ENCODE measurements at regions not wholly inside any gene's neighbourhood (a gene's known extent, or its start where the extent isn't known, plus 50 kb on each side); places are given as distances from the start of the nearest gene placed in this dataset.

GRCh38 chr14:51575349-51576116 lies 76.2 kb upstream of the FRMD6 start:
- no peak for DNase-seq (ENCODE audit: low spot score in 2 of 2)
- Histone ChIP-seq H3K27me3 (no peaks in the 10 kb centered on the region), H3K36me3 (no peaks in the 10 kb centered on the region), H3K4me3 (no peak overlapping the region), H3K4me1 (no peaks in the 10 kb centered on the region), H3K27ac (no peak overlapping the region), H3K9me3 (no peaks in the 10 kb centered on the region)
- intact Hi-C loops (cut with DNase I), result no loop called here
- TF ChIP-seq CTCF (IDR thresholded peaks at IDR 0.05), result no peak

DNA sequence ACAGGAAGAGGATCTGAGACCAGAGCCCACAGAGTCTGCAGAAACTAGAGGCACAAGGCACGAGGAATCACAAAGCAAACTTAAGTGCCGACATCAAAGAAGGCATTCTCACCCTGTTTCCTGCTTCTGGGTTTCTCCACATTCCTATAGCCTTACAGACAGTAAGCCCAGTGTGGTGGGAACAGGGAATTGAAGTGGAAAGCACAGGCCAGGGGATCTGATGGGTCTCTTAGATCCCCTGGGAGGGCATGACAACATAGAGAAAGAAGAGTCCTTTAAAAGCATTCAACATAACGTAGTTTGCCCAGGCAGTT lies 75.6 kb upstream of the FRMD6 start:
- intact Hi-C loops (cut with DNase I), result no loop called here
- H3K27ac ChIP-seq, result no peak overlapping the region
- H3K36me3 ChIP-seq, result no peaks in the 10 kb centered on the region
- H3K4me1 ChIP-seq, result no peaks in the 10 kb centered on the region
- no peaks in the 10 kb centered on the region for H3K27me3 ChIP-seq
- no peak for TF ChIP-seq CTCF (IDR thresholded peaks at IDR 0.05)
- no peak for DNase-seq (ENCODE audit: low spot score in 2 of 2)
- H3K9me3 ChIP-seq, result no peaks in the 10 kb centered on the region
- H3K4me3 ChIP-seq, result no peak overlapping the region

DNA sequence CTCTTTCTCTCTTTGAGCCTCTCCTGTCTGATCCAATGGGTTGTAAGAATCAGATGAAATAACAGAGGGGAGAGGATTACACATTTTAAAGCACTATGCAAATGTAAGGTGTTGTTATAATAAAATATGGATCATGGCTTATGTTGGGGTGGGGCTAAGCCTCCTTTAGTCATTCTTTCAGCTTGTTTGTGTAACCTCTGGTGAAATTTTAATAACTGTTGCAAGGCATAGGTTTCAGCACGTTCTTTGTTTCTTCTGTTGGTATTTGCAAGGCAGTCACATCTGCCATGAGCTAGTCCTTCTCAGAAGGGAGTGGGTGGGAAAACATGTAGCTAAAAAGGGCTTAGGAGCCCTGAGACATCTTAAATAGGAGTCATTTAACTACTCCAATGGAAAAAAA lies 74.8 kb upstream of the FRMD6 start:
- DNase-seq (ENCODE audit: low spot score in 2 of 2), result no peak
- no peaks in the 10 kb centered on the region for H3K9me3 ChIP-seq
- no peaks in the 10 kb centered on the region for H3K4me1 ChIP-seq
- H3K36me3 ChIP-seq, result no peaks in the 10 kb centered on the region
- H3K4me3 ChIP-seq, result no peak overlapping the region
- intact Hi-C loops (cut with DNase I), result no loop called here
- no peaks in the 10 kb centered on the region for H3K27me3 ChIP-seq
- H3K27ac ChIP-seq, result no peak overlapping the region
- TF ChIP-seq CTCF (IDR thresholded peaks at IDR 0.05), result no peak

GRCh38 chr14:51578853-51579252 lies 72.9 kb upstream of the FRMD6 start:
- TF ChIP-seq CTCF (IDR thresholded peaks at IDR 0.05), result no peak
- Histone ChIP-seq H3K9me3 (no peaks in the 10 kb centered on the region), H3K27me3 (no peaks in the 10 kb centered on the region), H3K4me1 (no peaks in the 10 kb centered on the region), H3K4me3 (no peak overlapping the region), H3K36me3 (no peaks in the 10 kb centered on the region), H3K27ac (no peak overlapping the region)
- no peak for DNase-seq (ENCODE audit: low spot score in 2 of 2)
- intact Hi-C loops (cut with DNase I), result no loop called here

GRCh38 chr14:51581017-51581881 lies 70.5 kb upstream of the FRMD6 start:
- no peak overlapping the region for H3K27ac ChIP-seq
- no peak overlapping the region for H3K4me3 ChIP-seq
- intact Hi-C loops (cut with DNase I), result no loop called here
- no peak for TF ChIP-seq CTCF (IDR thresholded peaks at IDR 0.05)
- no peaks in the 10 kb centered on the region for H3K27me3 ChIP-seq
- no peaks in the 10 kb centered on the region for H3K36me3 ChIP-seq
- H3K9me3 ChIP-seq, result no peaks in the 10 kb centered on the region
- DNase-seq (ENCODE audit: low spot score in 2 of 2), result no peak
- H3K4me1 ChIP-seq, result no peaks in the 10 kb centered on the region

Measured in ascending aorta (tissue), 2 donors.